HepG2 (cell line): ENCODE measurements at regions not wholly inside any gene's neighbourhood (a gene's known extent, or its start where the extent isn't known, plus 50 kb on each side); places are given as distances from the start of the nearest gene placed in this dataset.

Experiments
- ARNT ChIP-seq: fragments of 450-650 bp; IDR thresholded peaks from 2 replicates; pipeline ENCODE4 v1.6.1; 2017
- FOSL1 ChIP-seq: sonication (generic); formaldehyde crosslinking; IDR thresholded peaks from 2 replicates; pipeline ENCODE4 v1.9.0; 2021; ENCODE audit warnings: missing genetic modification reagents, borderline replicate concordance
- NCOA5 ChIP-seq: sonication (generic); formaldehyde crosslinking; IDR thresholded peaks from 2 replicates; pipeline ENCODE4 v1.4.0; 2020; ENCODE audit warnings: missing genetic modification reagents
- NR2C2 ChIP-seq: sonication (generic); formaldehyde crosslinking; IDR thresholded peaks from 2 replicates; pipeline ENCODE4 v1.4.0; 2020; ENCODE audit warnings: missing genetic modification reagents, mild to moderate bottlenecking, moderate library complexity, borderline replicate concordance
- POLR2A ChIP-seq, 2 experiments: IDR thresholded peaks; 2 replicates each; pipeline ENCODE4 v1.6.1; 2011; ENCODE audit warnings: low read depth in 2 of 2, low read length in 2 of 2, mild to moderate bottlenecking in 1 of 2, moderate library complexity in 1 of 2; ENCODE audit not compliant: insufficient read depth in 1 of 2
- TAF1 ChIP-seq: sonication (generic); formaldehyde crosslinking; IDR thresholded peaks from 2 replicates; pipeline ENCODE4 v1.4.0; 2020; ENCODE audit warnings: missing genetic modification reagents
- TARDBP ChIP-seq: sonication (generic); formaldehyde crosslinking; IDR thresholded peaks from 2 replicates; pipeline ENCODE4 v1.8.0; 2022; ENCODE audit warnings: mild to moderate bottlenecking, missing genetic modification reagents
- ZNF333 ChIP-seq: sonication (generic); formaldehyde crosslinking; IDR thresholded peaks from 2 replicates; pipeline ENCODE4 v1.4.0; 2020; ENCODE audit warnings: mild to moderate bottlenecking, missing genetic modification reagents, borderline replicate concordance
- TF ChIP-seq, protein P1 (sequence below): IDR thresholded peaks from 2 replicates; pipeline ENCODE4 v1.6.1; 2012; ENCODE audit warnings: inconsistent platforms
- TF ChIP-seq, protein P2 (sequence below): sonication (generic); formaldehyde crosslinking; IDR thresholded peaks from 2 replicates; pipeline ENCODE4 v1.5.0; 2020; ENCODE audit warnings: mild to moderate bottlenecking, missing genetic modification reagents, moderate library complexity

DNA sequence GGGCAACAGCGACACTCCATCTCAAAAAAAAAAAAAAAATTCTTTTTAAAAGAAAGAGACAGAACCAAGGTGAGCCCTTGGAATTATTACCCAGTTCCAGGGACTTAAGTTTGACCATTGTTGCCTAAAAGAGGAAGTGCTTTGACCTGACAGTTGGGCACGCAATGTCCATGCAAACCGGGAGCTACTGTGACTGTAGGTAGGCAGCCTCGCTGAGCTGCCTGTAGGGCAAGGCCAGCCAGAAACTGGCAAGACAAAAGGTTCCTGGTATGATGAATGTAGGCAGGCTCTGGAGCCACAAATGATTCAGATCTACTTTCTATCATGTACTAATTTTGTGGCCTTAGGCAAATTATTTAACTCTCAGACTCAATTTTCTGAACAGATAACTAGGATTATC is 334.8 kb upstream of the ZNF462 start:
- TF ChIP-seq TARDBP (CRISPR knock-in tag) (no peak), NCOA5 (no peak), POLR2A (IDR thresholded peaks at IDR 0.05; ENCODE audit: insufficient read depth in 1 of 2, low read depth in 2 of 2, low read length in 2 of 2) (no peak), TAF1 (CRISPR knock-in tag) (no peak), FOSL1 (no peak), ARNT (no peak), ZNF333 (no peak), NR2C2 (CRISPR knock-in tag) (no peak)
- TF ChIP-seq, protein P1, sequence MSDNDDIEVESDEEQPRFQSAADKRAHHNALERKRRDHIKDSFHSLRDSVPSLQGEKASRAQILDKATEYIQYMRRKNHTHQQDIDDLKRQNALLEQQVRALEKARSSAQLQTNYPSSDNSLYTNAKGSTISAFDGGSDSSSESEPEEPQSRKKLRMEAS, result no peak
- TF ChIP-seq, protein P2, sequence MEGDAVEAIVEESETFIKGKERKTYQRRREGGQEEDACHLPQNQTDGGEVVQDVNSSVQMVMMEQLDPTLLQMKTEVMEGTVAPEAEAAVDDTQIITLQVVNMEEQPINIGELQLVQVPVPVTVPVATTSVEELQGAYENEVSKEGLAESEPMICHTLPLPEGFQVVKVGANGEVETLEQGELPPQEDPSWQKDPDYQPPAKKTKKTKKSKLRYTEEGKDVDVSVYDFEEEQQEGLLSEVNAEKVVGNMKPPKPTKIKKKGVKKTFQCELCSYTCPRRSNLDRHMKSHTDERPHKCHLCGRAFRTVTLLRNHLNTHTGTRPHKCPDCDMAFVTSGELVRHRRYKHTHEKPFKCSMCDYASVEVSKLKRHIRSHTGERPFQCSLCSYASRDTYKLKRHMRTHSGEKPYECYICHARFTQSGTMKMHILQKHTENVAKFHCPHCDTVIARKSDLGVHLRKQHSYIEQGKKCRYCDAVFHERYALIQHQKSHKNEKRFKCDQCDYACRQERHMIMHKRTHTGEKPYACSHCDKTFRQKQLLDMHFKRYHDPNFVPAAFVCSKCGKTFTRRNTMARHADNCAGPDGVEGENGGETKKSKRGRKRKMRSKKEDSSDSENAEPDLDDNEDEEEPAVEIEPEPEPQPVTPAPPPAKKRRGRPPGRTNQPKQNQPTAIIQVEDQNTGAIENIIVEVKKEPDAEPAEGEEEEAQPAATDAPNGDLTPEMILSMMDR (CRISPR knock-in tag), result no peak
